Ishikawa (cell line): ENCODE measurements at regions not wholly inside any gene's neighbourhood (a gene's known extent, or its start where the extent isn't known, plus 50 kb on each side); places are given as distances from the start of the nearest gene placed in this dataset.

Experiments
- CREB1 ChIP-seq: IDR thresholded peaks from 2 replicates; pipeline ENCODE4 v1.6.1; 2012; ENCODE audit warnings: low read depth
- MAX ChIP-seq: IDR thresholded peaks from 2 replicates; pipeline ENCODE4 v1.6.1; 2012
- TAF1 ChIP-seq: IDR thresholded peaks from 2 replicates; pipeline ENCODE4 v1.6.1; 2012; ENCODE audit warnings: low read depth, mild to moderate bottlenecking
- TCF12 ChIP-seq: IDR thresholded peaks from 2 replicates; pipeline ENCODE4 v1.6.1; 2012; ENCODE audit warnings: low read depth

- TF ChIP-seq MAX (no peak), TAF1 (no peak), TCF12 (no peak), CREB1 (no peak)
Observed at GRCh38 chr9:134994926-134995791, 77.4 kb upstream of the FCN1 start.
